ENCODE measurements at regions not wholly inside any gene's neighbourhood (a gene's known extent, or its start where the extent isn't known, plus 50 kb on each side); places are given as distances from the start of the nearest gene placed in this dataset.

GRCh38 chr3:27010834-27011233 is 358.3 kb downstream of the NEK10 start:
- Mint-ChIP-seq H3K27me3 (ENCODE audit: low read depth, unreplicated experiment) (no peaks in the 10 kb centered on the region), H3K4me1 (ENCODE audit: low read depth, unreplicated experiment) (no peaks in the 10 kb centered on the region), H3K9me3 (ENCODE audit: unreplicated experiment) (no peaks in the 10 kb centered on the region), H3K4me3 (ENCODE audit: unreplicated experiment) (no peak overlapping the region), H3K27ac (ENCODE audit: unreplicated experiment) (no peak overlapping the region), H3K36me3 (ENCODE audit: low read depth, unreplicated experiment) (no peaks in the 10 kb centered on the region)
- no peak for DNase-seq (ENCODE audit: low read depth)
- TF ChIP-seq CTCF (IDR thresholded peaks at IDR 0.05; ENCODE audit: insufficient read depth, low read depth, low read length) (no peak), EZH2 (IDR thresholded peaks at IDR 0.05; ENCODE audit: insufficient read depth, low read length) (no peak)
- H3K27me3 ChIP-seq (ENCODE audit: insufficient read depth, low read length), result no peaks in the 10 kb centered on the region
- no peak overlapping the region for H3K4me3 ChIP-seq (ENCODE audit: insufficient read depth, low read depth, low read length)
- H4K20me1 ChIP-seq (ENCODE audit: insufficient read depth, low read length), result no peaks in the 10 kb centered on the region
- no peak for FAIRE-seq
- no peak overlapping the region for H3K27ac ChIP-seq (ENCODE audit: low read depth, low read length)
- no peaks in the 10 kb centered on the region for H3K4me1 ChIP-seq (ENCODE audit: insufficient read depth, low read length)
- no peaks in the 10 kb centered on the region for H3K79me2 ChIP-seq (ENCODE audit: insufficient read depth, low read length)
- H3K9ac ChIP-seq (ENCODE audit: low read length), result no peak overlapping the region
- no peak overlapping the region for H2AFZ ChIP-seq (ENCODE audit: low read depth, low read length)
- H3K9me3 ChIP-seq (ENCODE audit: insufficient read depth, low read depth, low read length), result no peaks in the 10 kb centered on the region
- no peak overlapping the region for H3K4me2 ChIP-seq (ENCODE audit: low read length)
- no peaks in the 10 kb centered on the region for H3K36me3 ChIP-seq (ENCODE audit: insufficient read depth, low read length)

- FAIRE-seq (no peak), DNase-seq (ENCODE audit: low read depth) (no peak)
- H3K27me3 Mint-ChIP-seq (ENCODE audit: low read depth, unreplicated experiment), result no peaks in the 10 kb centered on the region
- Histone ChIP-seq H3K36me3 (ENCODE audit: insufficient read depth, low read length) (no peaks in the 10 kb centered on the region), H3K9me3 (ENCODE audit: insufficient read depth, low read depth, low read length) (no peaks in the 10 kb centered on the region), H3K79me2 (ENCODE audit: insufficient read depth, low read length) (no peaks in the 10 kb centered on the region), H3K27me3 (ENCODE audit: insufficient read depth, low read length) (no peaks in the 10 kb centered on the region), H4K20me1 (ENCODE audit: insufficient read depth, low read length) (no peaks in the 10 kb centered on the region), H3K9ac (ENCODE audit: low read length) (no peak overlapping the region), H3K4me3 (ENCODE audit: insufficient read depth, low read depth, low read length) (no peak overlapping the region), H3K4me1 (ENCODE audit: insufficient read depth, low read length) (no peaks in the 10 kb centered on the region), H2AFZ (ENCODE audit: low read depth, low read length) (no peak overlapping the region), H3K27ac (ENCODE audit: low read depth, low read length) (no peak overlapping the region), H3K4me2 (ENCODE audit: low read length) (no peak overlapping the region)
- no peaks in the 10 kb centered on the region for H3K9me3 Mint-ChIP-seq (ENCODE audit: unreplicated experiment)
- no peaks in the 10 kb centered on the region for H3K4me1 Mint-ChIP-seq (ENCODE audit: low read depth, unreplicated experiment)
- peaks cover 2% of the 10 kb centered on the region for H3K36me3 Mint-ChIP-seq (ENCODE audit: low read depth, unreplicated experiment)
- no peak overlapping the region for H3K4me3 Mint-ChIP-seq (ENCODE audit: unreplicated experiment)
- TF ChIP-seq CTCF (IDR thresholded peaks at IDR 0.05; ENCODE audit: insufficient read depth, low read depth, low read length) (no peak), EZH2 (IDR thresholded peaks at IDR 0.05; ENCODE audit: insufficient read depth, low read length) (no peak)
- no peak overlapping the region for H3K27ac Mint-ChIP-seq (ENCODE audit: unreplicated experiment)
These were observed 347.0 kb downstream of the NEK10 start for GRCh38 chr3:27022096-27022761.

- Mint-ChIP-seq H3K27ac (ENCODE audit: unreplicated experiment) (no peak overlapping the region), H3K4me3 (ENCODE audit: unreplicated experiment) (no peak overlapping the region), H3K27me3 (ENCODE audit: low read depth, unreplicated experiment) (no peaks in the 10 kb centered on the region), H3K4me1 (ENCODE audit: low read depth, unreplicated experiment) (no peaks in the 10 kb centered on the region), H3K9me3 (ENCODE audit: unreplicated experiment) (no peaks in the 10 kb centered on the region), H3K36me3 (ENCODE audit: low read depth, unreplicated experiment) (peaks cover 2% of the 10 kb centered on the region)
- Histone ChIP-seq H3K4me3 (ENCODE audit: insufficient read depth, low read depth, low read length) (no peak overlapping the region), H4K20me1 (ENCODE audit: insufficient read depth, low read length) (no peaks in the 10 kb centered on the region), H3K79me2 (ENCODE audit: insufficient read depth, low read length) (no peaks in the 10 kb centered on the region), H3K4me2 (ENCODE audit: low read length) (no peak overlapping the region), H3K27me3 (ENCODE audit: insufficient read depth, low read length) (no peaks in the 10 kb centered on the region), H2AFZ (ENCODE audit: low read depth, low read length) (no peak overlapping the region), H3K4me1 (ENCODE audit: insufficient read depth, low read length) (no peaks in the 10 kb centered on the region), H3K27ac (ENCODE audit: low read depth, low read length) (no peak overlapping the region), H3K9ac (ENCODE audit: low read length) (no peak overlapping the region), H3K36me3 (ENCODE audit: insufficient read depth, low read length) (no peaks in the 10 kb centered on the region), H3K9me3 (ENCODE audit: insufficient read depth, low read depth, low read length) (peaks cover 3% of the 10 kb centered on the region)
- FAIRE-seq (no peak), DNase-seq (ENCODE audit: low read depth) (no peak)
- TF ChIP-seq EZH2 (IDR thresholded peaks at IDR 0.05; ENCODE audit: insufficient read depth, low read length), result no peak
- TF ChIP-seq CTCF (IDR thresholded peaks at IDR 0.05; ENCODE audit: insufficient read depth, low read depth, low read length), result no peak
These were observed 344.7 kb downstream of the NEK10 start for GRCh38 chr3:27024493-27024892.
